Loucy (cell line): ENCODE measurements at regions not wholly inside any gene's neighbourhood (a gene's known extent, or its start where the extent isn't known, plus 50 kb on each side); places are given as distances from the start of the nearest gene placed in this dataset.
"Not testable (repeated sequence)": the region's sequence is repeated elsewhere in the genome, so short reads cannot be mapped to it uniquely, and the experiment has no call there.

Experiments used
- H2AFZ ChIP-seq: fragments of 200-600 bp; sonication (generic); 2 replicates; pipeline ENCODE4 v1.6.0; 2016; ENCODE audit warnings: antibody characterized with exemption, mild to moderate bottlenecking, low read length, moderate library complexity
- H3F3A ChIP-seq: fragments of 200-600 bp; 2 replicates; pipeline ENCODE4 v1.6.0; 2016; ENCODE audit warnings: antibody characterized with exemption, low read depth, mild to moderate bottlenecking
- H3K27me3 ChIP-seq: fragments of 200-600 bp; sonication (generic); 2 replicates; pipeline ENCODE4 v1.6.1; 2014; ENCODE audit warnings: low read length, mild to moderate bottlenecking; ENCODE audit not compliant: insufficient read depth, poor library complexity, severe bottlenecking
- H3K36me3 ChIP-seq: fragments of 200-600 bp; sonication (generic); 2 replicates; pipeline ENCODE4 v1.6.1; 2016; ENCODE audit warnings: low read length; ENCODE audit not compliant: insufficient read depth
- H3K4me1 ChIP-seq: fragments of 200-600 bp; sonication (generic); 2 replicates; pipeline ENCODE4 v1.5.1; 2014; ENCODE audit warnings: low read length, mild to moderate bottlenecking; ENCODE audit not compliant: insufficient read depth, poor library complexity, severe bottlenecking
- H3K4me2 ChIP-seq: fragments of 200-600 bp; sonication (generic); 2 replicates; pipeline ENCODE4 v1.6.0; 2014; ENCODE audit warnings: antibody characterized with exemption, low read length, low read depth, mild to moderate bottlenecking; ENCODE audit not compliant: poor library complexity, severe bottlenecking
- H3K4me3 ChIP-seq: fragments of 200-600 bp; sonication (generic); 2 replicates; pipeline ENCODE4 v1.5.1; 2014; ENCODE audit warnings: low read length, mild to moderate bottlenecking, mixed read lengths; ENCODE audit not compliant: poor library complexity, severe bottlenecking
- H3K79me2 ChIP-seq: fragments of 200-600 bp; sonication (generic); 2 replicates; pipeline ENCODE4 v1.6.1; 2014; ENCODE audit warnings: low read length; ENCODE audit not compliant: insufficient read depth
- H3K9ac ChIP-seq: fragments of 200-600 bp; sonication (generic); 2 replicates; pipeline ENCODE4 v1.6.0; 2014; ENCODE audit warnings: mild to moderate bottlenecking, low read depth, low read length, moderate library complexity; ENCODE audit not compliant: poor library complexity, severe bottlenecking
- H3K9me2 ChIP-seq: fragments of 200-600 bp; sonication (generic); replicated peaks from 2 replicates; pipeline ENCODE4 v1.6.1; 2016; ENCODE audit warnings: low read depth, low read length, mixed read lengths
- H3K9me3 ChIP-seq: fragments of 200-600 bp; sonication (generic); 2 replicates; pipeline ENCODE4 v1.6.1; 2014; ENCODE audit warnings: mild to moderate bottlenecking, antibody characterized with exemption, low read length, low read depth; ENCODE audit not compliant: insufficient read depth
- H4K20me1 ChIP-seq: fragments of 200-600 bp; sonication (generic); 2 replicates; pipeline ENCODE4 v1.6.0; 2014; ENCODE audit warnings: antibody characterized with exemption, low read length, mild to moderate bottlenecking; ENCODE audit not compliant: insufficient read depth, poor library complexity, severe bottlenecking
- EZH2phosphoT487 ChIP-seq: fragments of 200-600 bp; IDR thresholded peaks from 2 replicates; pipeline ENCODE4 v1.6.1; 2018; ENCODE audit warnings: antibody characterized with exemption, mild to moderate bottlenecking, moderate library complexity, borderline replicate concordance
- TF ChIP-seq, protein P1 (sequence below): fragments of 200-600 bp; sonication (generic); conservative IDR thresholded peaks from 2 replicates; pipeline ENCODE4 v1.5.1; 2014; ENCODE audit warnings: mild to moderate bottlenecking, antibody characterized with exemption, low read length

DNA sequence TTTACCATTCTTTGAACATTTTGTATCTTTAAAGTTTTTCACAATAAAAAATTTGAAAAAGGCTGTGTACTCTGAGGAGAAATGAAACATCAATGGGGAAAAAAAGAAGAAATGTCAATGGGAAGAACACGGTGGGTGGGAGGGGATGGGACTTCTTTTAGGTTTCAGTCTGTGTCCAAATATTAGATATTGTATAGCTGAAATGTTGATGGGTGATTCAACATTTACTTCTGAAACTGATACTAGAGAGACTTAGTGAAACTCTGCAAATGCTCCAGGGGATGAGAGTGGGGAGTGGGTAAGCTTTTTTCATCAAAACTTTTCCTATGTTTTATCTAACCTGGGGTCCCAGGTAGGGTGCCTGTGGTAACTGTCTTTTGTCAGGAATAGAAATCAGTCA lies 311.9 kb downstream of the MAN2A1 start:
- Histone ChIP-seq H3K79me2 (no peaks in the 10 kb centered on the region), H3F3A (no peaks in the 10 kb centered on the region), H2AFZ (no peak overlapping the region), H3K9ac (no peak overlapping the region), H4K20me1 (no peaks in the 10 kb centered on the region), H3K4me3 (no peak overlapping the region), H3K27me3 (no peaks in the 10 kb centered on the region), H3K9me2 (no peaks in the 10 kb centered on the region), H3K4me2 (no peak overlapping the region), H3K9me3 (no peaks in the 10 kb centered on the region), H3K4me1 (no peaks in the 10 kb centered on the region), H3K36me3 (no peaks in the 10 kb centered on the region)
- no peak for TF ChIP-seq EZH2phosphoT487
- TF ChIP-seq, protein P1, sequence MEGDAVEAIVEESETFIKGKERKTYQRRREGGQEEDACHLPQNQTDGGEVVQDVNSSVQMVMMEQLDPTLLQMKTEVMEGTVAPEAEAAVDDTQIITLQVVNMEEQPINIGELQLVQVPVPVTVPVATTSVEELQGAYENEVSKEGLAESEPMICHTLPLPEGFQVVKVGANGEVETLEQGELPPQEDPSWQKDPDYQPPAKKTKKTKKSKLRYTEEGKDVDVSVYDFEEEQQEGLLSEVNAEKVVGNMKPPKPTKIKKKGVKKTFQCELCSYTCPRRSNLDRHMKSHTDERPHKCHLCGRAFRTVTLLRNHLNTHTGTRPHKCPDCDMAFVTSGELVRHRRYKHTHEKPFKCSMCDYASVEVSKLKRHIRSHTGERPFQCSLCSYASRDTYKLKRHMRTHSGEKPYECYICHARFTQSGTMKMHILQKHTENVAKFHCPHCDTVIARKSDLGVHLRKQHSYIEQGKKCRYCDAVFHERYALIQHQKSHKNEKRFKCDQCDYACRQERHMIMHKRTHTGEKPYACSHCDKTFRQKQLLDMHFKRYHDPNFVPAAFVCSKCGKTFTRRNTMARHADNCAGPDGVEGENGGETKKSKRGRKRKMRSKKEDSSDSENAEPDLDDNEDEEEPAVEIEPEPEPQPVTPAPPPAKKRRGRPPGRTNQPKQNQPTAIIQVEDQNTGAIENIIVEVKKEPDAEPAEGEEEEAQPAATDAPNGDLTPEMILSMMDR: no peak

DNA sequence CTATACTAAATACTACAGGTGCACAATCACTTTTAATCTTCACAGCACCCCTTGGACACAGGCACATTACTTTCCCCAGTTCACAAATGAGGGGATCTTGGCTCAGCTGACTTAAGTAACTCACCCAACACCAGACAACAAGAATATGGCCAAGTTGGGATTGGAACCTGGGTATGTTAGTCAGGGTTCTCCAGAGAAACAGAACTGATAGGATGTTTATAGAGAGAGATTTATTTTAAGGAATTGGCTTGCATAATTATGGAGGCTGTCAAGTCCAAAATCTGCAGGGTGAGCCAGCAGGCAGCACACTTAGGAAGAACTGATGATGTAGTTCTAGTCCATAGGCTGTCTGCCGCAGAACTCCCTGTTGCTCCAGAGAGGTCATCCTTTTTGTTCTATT lies 312.9 kb downstream of the MAN2A1 start:
- TF ChIP-seq, protein P1: no peak
- TF ChIP-seq EZH2phosphoT487: no peak
- no peaks in the 10 kb centered on the region for H3K27me3 ChIP-seq
- H3F3A ChIP-seq: no peaks in the 10 kb centered on the region
- no peak overlapping the region for H2AFZ ChIP-seq
- H3K36me3 ChIP-seq: no peaks in the 10 kb centered on the region
- no peaks in the 10 kb centered on the region for H3K9me3 ChIP-seq
- no peak overlapping the region for H3K4me3 ChIP-seq
- H3K9ac ChIP-seq: no peak overlapping the region
- no peaks in the 10 kb centered on the region for H3K4me1 ChIP-seq
- no peaks in the 10 kb centered on the region for H3K9me2 ChIP-seq
- H3K79me2 ChIP-seq: no peaks in the 10 kb centered on the region
- no peak overlapping the region for H3K4me2 ChIP-seq
- H4K20me1 ChIP-seq: no peaks in the 10 kb centered on the region

DNA sequence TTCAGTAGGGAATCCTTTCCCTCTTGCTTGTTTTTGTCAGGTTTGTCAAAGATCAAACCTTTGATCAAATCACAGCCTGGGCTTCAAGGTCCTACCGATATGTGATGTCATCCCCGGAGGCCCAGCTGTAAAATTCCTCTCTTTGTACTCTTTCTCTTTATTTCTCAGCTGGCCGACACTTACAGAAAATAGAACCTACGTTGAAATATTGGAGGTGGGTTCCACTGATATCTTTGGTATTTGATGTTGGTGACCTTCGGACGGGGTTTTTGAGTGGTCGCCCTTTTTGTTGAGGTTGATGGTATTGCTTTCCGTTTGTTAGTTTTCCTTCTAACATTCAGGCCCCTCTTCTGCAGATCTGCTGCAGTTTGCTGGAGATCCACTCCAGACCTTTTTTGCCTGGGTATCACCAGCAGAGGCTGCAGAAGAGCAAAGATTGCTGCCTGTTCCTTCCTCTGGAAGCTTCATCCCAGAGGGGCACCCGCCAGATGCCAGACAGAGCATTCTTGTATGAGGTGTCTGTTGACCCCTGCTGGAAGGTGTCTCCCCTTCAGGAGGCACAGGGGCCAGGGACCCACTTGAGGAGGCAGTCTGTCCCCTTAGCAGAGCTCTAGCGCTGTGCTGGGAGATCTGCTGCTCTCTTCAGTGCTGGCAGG lies 316.3 kb downstream of the MAN2A1 start:
- H3K9ac ChIP-seq, H4K20me1 ChIP-seq, H3F3A ChIP-seq, H3K9me3 ChIP-seq, H3K27me3 ChIP-seq, H3K4me1 ChIP-seq, H3K4me2 ChIP-seq, H3K79me2 ChIP-seq, H3K4me3 ChIP-seq, H3K9me2 ChIP-seq, H2AFZ ChIP-seq, H3K36me3 ChIP-seq: not testable (repeated sequence)

DNA sequence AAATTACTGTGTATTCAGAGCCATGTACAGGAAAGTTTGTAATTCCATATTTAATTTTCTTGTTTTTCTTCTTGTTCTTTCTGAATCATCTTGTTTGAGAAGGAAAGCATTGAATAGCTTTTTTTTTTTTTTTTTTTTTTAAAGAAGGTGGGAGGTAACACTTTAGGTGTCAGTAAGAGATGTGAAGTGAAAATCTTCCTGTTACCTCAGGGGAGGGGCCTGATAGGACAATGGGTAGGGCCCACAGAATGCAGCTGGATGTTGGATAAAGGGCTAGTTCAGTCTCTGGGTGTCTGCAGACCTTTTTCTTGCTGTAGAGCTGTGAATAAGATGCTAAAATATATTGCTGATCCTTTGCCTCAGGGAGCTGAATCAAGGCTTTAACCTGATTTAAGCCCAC lies 317.4 kb downstream of the MAN2A1 start:
- TF ChIP-seq EZH2phosphoT487: no peak
- TF ChIP-seq, protein P1: no peak
- Histone ChIP-seq H3F3A (no peaks in the 10 kb centered on the region), H3K9me2 (no peaks in the 10 kb centered on the region), H3K36me3 (no peaks in the 10 kb centered on the region), H3K4me3 (no peak overlapping the region), H3K4me1 (no peaks in the 10 kb centered on the region), H3K79me2 (no peaks in the 10 kb centered on the region), H2AFZ (no peak overlapping the region), H3K27me3 (no peaks in the 10 kb centered on the region), H4K20me1 (no peaks in the 10 kb centered on the region), H3K4me2 (no peak overlapping the region), H3K9ac (no peak overlapping the region), H3K9me3 (no peaks in the 10 kb centered on the region)
